Activated CD4-positive, alpha-beta T cell treated with anti-CD3 and anti-CD28 coated beads, Interleukin-2, Interleukin-4, amounts not matched to agents 100 ng/mL and 50 ng/mL, durations not matched to agents 16 hours and 8 hours (primary cell): ENCODE measurements at regions not wholly inside any gene's neighbourhood (a gene's known extent, or its start where the extent isn't known, plus 50 kb on each side); places are given as distances from the start of the nearest gene placed in this dataset.

Experiments
- DNase-seq: peaks from one replicate; pipeline ENCODE4 v3.0.0-alpha.2; 2020; ENCODE audit warnings: low spot score

GRCh38 chr3:17945018-17945798 lies 202.8 kb upstream of the TBC1D5 start:
- no peak for DNase-seq

- no peak for DNase-seq
Observed at GRCh38 chr3:17942856-17943255, 200.4 kb upstream of the TBC1D5 start.

- no peak for DNase-seq
Observed at GRCh38 chr3:17941766-17942165, 199.3 kb upstream of the TBC1D5 start.

- DNase-seq, result no peak
Observed at GRCh38 chr3:17941152-17941551, 198.7 kb upstream of the TBC1D5 start.

GRCh38 chr3:17939157-17939556 lies 196.7 kb upstream of the TBC1D5 start:
- no peak for DNase-seq

GRCh38 chr3:17938313-17938712 lies 195.9 kb upstream of the TBC1D5 start:
- DNase-seq, result no peak

- no peak for DNase-seq
Observed at GRCh38 chr3:17936736-17937480, 194.5 kb upstream of the TBC1D5 start.

- no peak for DNase-seq
Observed at GRCh38 chr3:17935222-17935621, 192.8 kb upstream of the TBC1D5 start.

GRCh38 chr3:17932136-17932771 lies 189.8 kb upstream of the TBC1D5 start:
- DNase-seq, result no peak

GRCh38 chr3:17931131-17931530 lies 188.7 kb upstream of the TBC1D5 start:
- DNase-seq, result no peak

- no peak for DNase-seq
Observed at GRCh38 chr3:17928502-17929145, 186.2 kb upstream of the TBC1D5 start.

- DNase-seq, result no peak
Observed at GRCh38 chr3:17927036-17927435, 184.6 kb upstream of the TBC1D5 start.

- DNase-seq, result no peak
Observed at GRCh38 chr3:17915341-17915740, 172.9 kb upstream of the TBC1D5 start.

GRCh38 chr3:17913359-17913758 lies 170.9 kb upstream of the TBC1D5 start:
- DNase-seq, result no peak

- DNase-seq, result no peak
Observed at GRCh38 chr3:17911986-17912760, 169.7 kb upstream of the TBC1D5 start.

- DNase-seq, result no peak
Observed at GRCh38 chr3:17910922-17911321, 168.5 kb upstream of the TBC1D5 start.

GRCh38 chr3:17909714-17910113 lies 167.3 kb upstream of the TBC1D5 start:
- no peak for DNase-seq

GRCh38 chr3:17908399-17909191 lies 166.2 kb upstream of the TBC1D5 start:
- DNase-seq, result no peak

GRCh38 chr3:17905996-17906395 lies 163.6 kb upstream of the TBC1D5 start:
- no peak for DNase-seq

GRCh38 chr3:17901893-17902292 lies 159.5 kb upstream of the TBC1D5 start:
- DNase-seq, result no peak
